Astrocyte (in vitro differentiated cells and primary cell): ENCODE measurements at regions not wholly inside any gene's neighbourhood (a gene's known extent, or its start where the extent isn't known, plus 50 kb on each side); places are given as distances from the start of the nearest gene placed in this dataset.

Experiments
- EZH2 ChIP-seq: IDR thresholded peaks from 2 replicates; pipeline ENCODE4 v1.6.1; 2012; ENCODE audit warnings: mild to moderate bottlenecking, low read length, inconsistent platforms; ENCODE audit not compliant: insufficient read depth
- TF ChIP-seq, protein P1 (sequence below): IDR thresholded peaks from 2 replicates; pipeline ENCODE4 v1.5.1; 2011; ENCODE audit warnings: low read depth, mild to moderate bottlenecking, inconsistent platforms, low read length, moderate library complexity; ENCODE audit not compliant: insufficient read depth

DNA sequence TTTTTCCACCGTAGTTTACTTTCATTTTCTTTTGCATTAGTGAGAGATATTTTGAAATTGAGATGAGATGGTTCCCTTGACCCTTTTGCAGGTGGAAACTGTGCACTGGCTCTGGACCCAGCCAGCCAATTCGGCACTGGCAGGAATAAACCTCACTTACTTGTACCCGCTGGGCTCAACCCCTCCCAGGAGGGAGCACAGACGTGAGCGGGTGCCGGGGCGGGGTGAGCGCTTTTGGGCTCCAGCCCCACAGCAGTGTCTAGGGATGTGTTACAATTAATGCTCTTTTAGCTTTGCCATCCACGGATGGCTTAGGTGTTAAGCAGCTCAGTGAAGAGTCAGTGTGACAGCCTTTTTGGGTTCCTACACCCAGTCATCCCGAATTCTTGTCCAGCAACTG, 766.1 kb upstream of the CHD1 start:
- TF ChIP-seq EZH2 = no peak
- TF ChIP-seq, protein P1, sequence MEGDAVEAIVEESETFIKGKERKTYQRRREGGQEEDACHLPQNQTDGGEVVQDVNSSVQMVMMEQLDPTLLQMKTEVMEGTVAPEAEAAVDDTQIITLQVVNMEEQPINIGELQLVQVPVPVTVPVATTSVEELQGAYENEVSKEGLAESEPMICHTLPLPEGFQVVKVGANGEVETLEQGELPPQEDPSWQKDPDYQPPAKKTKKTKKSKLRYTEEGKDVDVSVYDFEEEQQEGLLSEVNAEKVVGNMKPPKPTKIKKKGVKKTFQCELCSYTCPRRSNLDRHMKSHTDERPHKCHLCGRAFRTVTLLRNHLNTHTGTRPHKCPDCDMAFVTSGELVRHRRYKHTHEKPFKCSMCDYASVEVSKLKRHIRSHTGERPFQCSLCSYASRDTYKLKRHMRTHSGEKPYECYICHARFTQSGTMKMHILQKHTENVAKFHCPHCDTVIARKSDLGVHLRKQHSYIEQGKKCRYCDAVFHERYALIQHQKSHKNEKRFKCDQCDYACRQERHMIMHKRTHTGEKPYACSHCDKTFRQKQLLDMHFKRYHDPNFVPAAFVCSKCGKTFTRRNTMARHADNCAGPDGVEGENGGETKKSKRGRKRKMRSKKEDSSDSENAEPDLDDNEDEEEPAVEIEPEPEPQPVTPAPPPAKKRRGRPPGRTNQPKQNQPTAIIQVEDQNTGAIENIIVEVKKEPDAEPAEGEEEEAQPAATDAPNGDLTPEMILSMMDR = no peak
